Erythroblast (primary cell): ENCODE measurements at regions not wholly inside any gene's neighbourhood (a gene's known extent, or its start where the extent isn't known, plus 50 kb on each side); places are given as distances from the start of the nearest gene placed in this dataset.

Experiments
- GATA1 ChIP-seq: IDR thresholded peaks from 2 replicates; pipeline ENCODE4 v1.6.1; 2011; ENCODE audit warnings: low read depth, mild to moderate bottlenecking, control low read depth, low read length, moderate library complexity
- POLR2A ChIP-seq: IDR thresholded peaks from 2 replicates; pipeline ENCODE4 v1.6.1; 2011; ENCODE audit warnings: mild to moderate bottlenecking, low read length

DNA sequence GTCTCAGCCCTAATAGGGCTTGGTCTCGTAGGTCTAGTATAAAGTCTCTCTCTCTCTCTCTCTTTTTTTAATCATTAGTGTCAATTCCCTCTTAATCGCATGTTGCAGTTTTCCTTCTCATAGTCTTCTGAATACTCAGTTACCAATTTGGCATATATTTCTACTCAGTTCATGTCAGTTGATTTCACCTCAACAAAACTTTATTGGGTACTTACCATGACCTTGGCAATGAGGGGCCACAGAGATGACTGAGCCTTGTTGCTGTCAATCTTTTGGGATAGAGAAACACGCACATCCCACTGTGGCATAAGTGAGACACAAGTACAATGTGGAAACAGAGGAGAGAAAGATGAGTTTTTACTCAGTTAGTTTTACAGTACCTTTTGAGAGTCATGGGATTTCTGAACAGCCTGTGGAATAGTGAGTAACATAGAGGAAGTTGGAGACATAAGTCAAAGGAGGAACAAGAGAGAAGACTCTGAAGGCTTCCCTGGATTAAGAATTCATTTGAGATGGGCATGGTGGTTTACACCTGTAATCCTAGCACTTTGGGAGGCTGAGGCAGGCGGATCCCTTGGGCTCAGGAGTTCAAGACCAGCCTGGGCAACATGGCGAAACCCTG lies 150.2 kb upstream of the CBLB start:
- TF ChIP-seq POLR2A = no peak
- no peak for TF ChIP-seq GATA1
